ENCODE measurements at regions not wholly inside any gene's neighbourhood (a gene's known extent, or its start where the extent isn't known, plus 50 kb on each side); places are given as distances from the start of the nearest gene placed in this dataset.

- Mint-ChIP-seq H3K4me1 (ENCODE audit: low read depth) (no peaks in the 10 kb centered on the region), H3K36me3 (ENCODE audit: low read depth) (peaks cover 6% of the 10 kb centered on the region; the same call in 1 of the 2 replicates), H3K4me3 (no peak overlapping the region), H3K9me3 (peaks cover 9% of the 10 kb centered on the region), H3K27ac (no peak overlapping the region), H3K27me3 (ENCODE audit: insufficient read depth) (peaks cover 11% of the 10 kb centered on the region)
- TF ChIP-seq, protein P1, sequence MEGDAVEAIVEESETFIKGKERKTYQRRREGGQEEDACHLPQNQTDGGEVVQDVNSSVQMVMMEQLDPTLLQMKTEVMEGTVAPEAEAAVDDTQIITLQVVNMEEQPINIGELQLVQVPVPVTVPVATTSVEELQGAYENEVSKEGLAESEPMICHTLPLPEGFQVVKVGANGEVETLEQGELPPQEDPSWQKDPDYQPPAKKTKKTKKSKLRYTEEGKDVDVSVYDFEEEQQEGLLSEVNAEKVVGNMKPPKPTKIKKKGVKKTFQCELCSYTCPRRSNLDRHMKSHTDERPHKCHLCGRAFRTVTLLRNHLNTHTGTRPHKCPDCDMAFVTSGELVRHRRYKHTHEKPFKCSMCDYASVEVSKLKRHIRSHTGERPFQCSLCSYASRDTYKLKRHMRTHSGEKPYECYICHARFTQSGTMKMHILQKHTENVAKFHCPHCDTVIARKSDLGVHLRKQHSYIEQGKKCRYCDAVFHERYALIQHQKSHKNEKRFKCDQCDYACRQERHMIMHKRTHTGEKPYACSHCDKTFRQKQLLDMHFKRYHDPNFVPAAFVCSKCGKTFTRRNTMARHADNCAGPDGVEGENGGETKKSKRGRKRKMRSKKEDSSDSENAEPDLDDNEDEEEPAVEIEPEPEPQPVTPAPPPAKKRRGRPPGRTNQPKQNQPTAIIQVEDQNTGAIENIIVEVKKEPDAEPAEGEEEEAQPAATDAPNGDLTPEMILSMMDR (IDR thresholded peaks at IDR 0.05): no peak
- DNase-seq: no peak
Observed at GRCh38 chr2:236840215-236840614, 245.5 kb upstream of the COPS8 start.

DNA sequence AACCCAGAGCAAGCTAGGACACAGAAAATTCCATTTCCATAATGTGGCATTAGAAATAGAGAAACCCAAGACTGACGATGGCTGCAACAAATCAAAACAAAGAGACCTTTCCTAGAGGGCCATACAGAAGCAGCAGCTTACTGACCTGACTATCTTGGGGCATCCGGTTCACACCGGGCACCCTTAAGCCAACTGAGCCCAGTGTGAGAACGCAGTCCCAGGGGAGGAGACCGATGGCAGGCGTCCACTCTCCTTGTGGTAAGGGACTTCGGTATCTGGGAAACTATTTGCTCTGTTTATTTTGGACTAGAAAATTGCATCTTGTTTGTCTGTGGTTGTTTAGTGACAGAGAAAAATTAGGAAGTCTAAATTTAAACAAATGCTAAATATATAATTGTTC lies 244.8 kb upstream of the COPS8 start:
- no peak for DNase-seq
- TF ChIP-seq, protein P1 (IDR thresholded peaks at IDR 0.05): no peak
- Mint-ChIP-seq H3K4me3 (no peak overlapping the region), H3K27ac (no peak overlapping the region), H3K9me3 (peaks cover 6% of the 10 kb centered on the region), H3K27me3 (ENCODE audit: insufficient read depth) (peaks cover 14% of the 10 kb centered on the region), H3K36me3 (ENCODE audit: low read depth) (peaks cover 4% of the 10 kb centered on the region; the same call in 1 of the 2 replicates), H3K4me1 (ENCODE audit: low read depth) (no peaks in the 10 kb centered on the region)

GRCh38 chr2:236841389-236841788 lies 244.3 kb upstream of the COPS8 start:
- H3K4me3 Mint-ChIP-seq: no peak overlapping the region
- H3K27me3 Mint-ChIP-seq (ENCODE audit: insufficient read depth): peaks cover 14% of the 10 kb centered on the region
- TF ChIP-seq, protein P1 (IDR thresholded peaks at IDR 0.05): no peak
- peaks cover 1% of the 10 kb centered on the region; the same call in 1 of the 2 replicates for H3K9me3 Mint-ChIP-seq
- no peaks in the 10 kb centered on the region for H3K4me1 Mint-ChIP-seq (ENCODE audit: low read depth)
- H3K36me3 Mint-ChIP-seq (ENCODE audit: low read depth): no peaks in the 10 kb centered on the region
- no peak overlapping the region for H3K27ac Mint-ChIP-seq
- DNase-seq: no peak

DNA sequence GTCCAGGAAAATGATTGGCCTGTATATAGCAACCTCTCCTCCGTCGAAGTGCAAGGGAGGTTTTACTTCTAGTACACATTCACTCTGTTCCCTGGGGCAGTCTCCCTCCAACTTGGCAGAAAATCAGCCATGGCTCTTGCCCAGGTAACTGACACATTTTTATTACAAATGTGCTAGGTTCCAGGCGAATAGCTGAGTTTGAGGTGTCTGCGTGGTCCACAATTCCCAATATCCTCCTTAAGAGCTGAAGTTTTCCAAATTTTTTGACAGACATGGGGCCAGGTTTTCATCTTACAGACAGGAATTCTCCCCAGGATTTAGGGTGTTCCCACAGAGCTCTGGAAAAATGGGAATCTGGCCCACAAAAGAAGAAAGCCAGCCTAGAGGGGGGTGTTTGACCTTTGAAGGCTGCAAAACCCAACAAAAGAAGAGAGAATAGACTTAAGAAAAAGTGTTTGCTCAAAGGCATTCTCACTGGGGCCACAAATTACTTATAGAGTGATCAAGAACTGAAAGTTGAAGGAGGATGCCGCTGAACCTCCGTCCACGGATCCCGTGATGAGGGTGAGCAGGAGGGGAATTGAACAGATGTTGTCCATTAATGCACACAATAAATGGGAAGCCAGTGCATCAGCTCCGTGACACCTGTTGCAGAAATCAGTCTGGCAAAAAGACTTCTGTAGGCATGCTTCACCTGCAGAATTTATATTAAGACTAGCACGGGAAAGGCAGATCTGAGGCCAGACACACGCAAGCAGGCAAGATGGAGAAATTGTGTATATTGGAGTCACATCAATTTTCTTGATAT lies 242.3 kb upstream of the COPS8 start:
- DNase-seq: no peak
- no peak overlapping the region for H3K27ac Mint-ChIP-seq
- no peaks in the 10 kb centered on the region for H3K9me3 Mint-ChIP-seq
- TF ChIP-seq, protein P1 (IDR thresholded peaks at IDR 0.05): no peak
- no peak overlapping the region for H3K4me3 Mint-ChIP-seq
- H3K27me3 Mint-ChIP-seq (ENCODE audit: insufficient read depth): peaks cover 14% of the 10 kb centered on the region
- H3K4me1 Mint-ChIP-seq (ENCODE audit: low read depth): no peaks in the 10 kb centered on the region
- no peaks in the 10 kb centered on the region for H3K36me3 Mint-ChIP-seq (ENCODE audit: low read depth)

DNA sequence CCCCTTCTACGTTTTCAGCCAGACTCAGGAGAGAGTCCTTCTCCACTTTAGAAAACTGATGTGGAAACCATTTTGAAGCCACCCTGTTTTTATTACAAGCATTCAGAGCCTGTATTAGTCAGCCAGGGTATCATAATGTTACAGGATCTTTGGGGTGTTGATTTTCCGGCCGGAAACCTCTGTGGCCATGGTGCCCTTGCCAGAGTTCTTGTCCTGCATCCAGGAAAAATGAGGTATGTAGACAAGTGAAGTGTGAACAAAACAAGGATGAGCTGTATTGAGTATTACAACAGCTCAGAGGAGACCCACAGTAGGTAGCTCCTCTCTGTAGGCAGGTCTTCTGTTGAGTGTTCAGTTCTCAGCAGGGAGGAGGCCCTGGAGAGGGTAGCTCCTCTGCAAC lies 241.0 kb upstream of the COPS8 start:
- Mint-ChIP-seq H3K4me1 (ENCODE audit: low read depth) (no peaks in the 10 kb centered on the region), H3K27me3 (ENCODE audit: insufficient read depth) (peaks cover 17% of the 10 kb centered on the region), H3K36me3 (ENCODE audit: low read depth) (no peaks in the 10 kb centered on the region), H3K9me3 (no peaks in the 10 kb centered on the region), H3K4me3 (no peak overlapping the region), H3K27ac (no peak overlapping the region)
- TF ChIP-seq, protein P1 (IDR thresholded peaks at IDR 0.05): no peak
- no peak for DNase-seq

Data from HFFc6 (cell line).